Progenitor cell of endocrine pancreas (in vitro differentiated cells): ENCODE measurements at regions not wholly inside any gene's neighbourhood (a gene's known extent, or its start where the extent isn't known, plus 50 kb on each side); places are given as distances from the start of the nearest gene placed in this dataset.
"Not testable (repeated sequence)": the region's sequence is repeated elsewhere in the genome, so short reads cannot be mapped to it uniquely, and the experiment has no call there.

Experiments used
- DNase-seq: peaks from one replicate; pipeline ENCODE4 v3.0.0; 2021; ENCODE audit warnings: low spot score; ENCODE audit not compliant: unreplicated experiment
- H3K27ac Mint-ChIP-seq: 2 replicates; pipeline ENCODE4 v1.8.0; 2021; ENCODE audit warnings: mild to moderate bottlenecking, moderate library complexity, mixed read lengths
- H3K27me3 Mint-ChIP-seq: 2 replicates; pipeline ENCODE4 v1.8.0; 2021; ENCODE audit warnings: mixed read lengths
- H3K36me3 Mint-ChIP-seq: 2 replicates; pipeline ENCODE4 v1.8.0; 2022; ENCODE audit warnings: mixed read lengths; ENCODE audit not compliant: insufficient read depth
- H3K4me1 Mint-ChIP-seq: 2 replicates; pipeline ENCODE4 v1.8.0; 2021; ENCODE audit warnings: low read depth, mixed read lengths
- H3K4me3 Mint-ChIP-seq: 2 replicates; pipeline ENCODE4 v1.8.0; 2021; ENCODE audit warnings: low read depth, mild to moderate bottlenecking, moderate library complexity, mixed read lengths
- H3K9me3 Mint-ChIP-seq: 2 replicates; pipeline ENCODE4 v1.8.0; 2021; ENCODE audit warnings: low read depth, mixed read lengths
- CTCF ChIP-seq: fragments of 200-600 bp; sonication (generic); IDR thresholded peaks from one replicate; pipeline ENCODE4 v1.5.0; 2021; ENCODE audit warnings: antibody characterized with exemption, mild to moderate bottlenecking; ENCODE audit not compliant: unreplicated experiment

- H3K4me3 Mint-ChIP-seq: no peak overlapping the region
- no peak for TF ChIP-seq CTCF
- no peak overlapping the region for H3K27ac Mint-ChIP-seq
- H3K36me3 Mint-ChIP-seq: no peaks in the 10 kb centered on the region
- H3K27me3 Mint-ChIP-seq: no peaks in the 10 kb centered on the region
- peaks cover 39% of the 10 kb centered on the region for H3K4me1 Mint-ChIP-seq
- no peak for DNase-seq
- H3K9me3 Mint-ChIP-seq: peaks cover 4% of the 10 kb centered on the region
Observed at GRCh38 chr13:81244011-81244410, 903.1 kb upstream of the SPRY2 start.

GRCh38 chr13:81230386-81230785 is 889.5 kb upstream of the SPRY2 start:
- H3K36me3 Mint-ChIP-seq: no peaks in the 10 kb centered on the region
- H3K4me3 Mint-ChIP-seq: no peak overlapping the region
- no peak for DNase-seq
- no peak overlapping the region for H3K27ac Mint-ChIP-seq
- peaks cover 9% of the 10 kb centered on the region for H3K4me1 Mint-ChIP-seq
- no peak for TF ChIP-seq CTCF
- H3K27me3 Mint-ChIP-seq: no peaks in the 10 kb centered on the region
- peaks cover 4% of the 10 kb centered on the region for H3K9me3 Mint-ChIP-seq

- H3K4me1 Mint-ChIP-seq: peaks cover 16% of the 10 kb centered on the region
- not testable (repeated sequence) for H3K9me3 Mint-ChIP-seq, H3K36me3 Mint-ChIP-seq, H3K4me3 Mint-ChIP-seq, DNase-seq, H3K27me3 Mint-ChIP-seq, H3K27ac Mint-ChIP-seq
Observed at GRCh38 chr13:81226830-81227229, 885.9 kb upstream of the SPRY2 start.

- Mint-ChIP-seq H3K4me1 (peaks cover 7% of the 10 kb centered on the region), H3K27ac (no peak overlapping the region), H3K4me3 (no peak overlapping the region), H3K9me3 (peaks cover 7% of the 10 kb centered on the region), H3K36me3 (peaks cover 1% of the 10 kb centered on the region), H3K27me3 (no peaks in the 10 kb centered on the region)
- TF ChIP-seq CTCF: no peak
- DNase-seq: no peak
Observed at GRCh38 chr13:81224209-81224833, 883.4 kb upstream of the SPRY2 start.

GRCh38 chr13:81223778-81224177 is 882.9 kb upstream of the SPRY2 start:
- no peak overlapping the region for H3K4me3 Mint-ChIP-seq
- peaks cover 1% of the 10 kb centered on the region for H3K36me3 Mint-ChIP-seq
- peak overlapping the region; percentile 42 for H3K27ac Mint-ChIP-seq
- TF ChIP-seq CTCF: no peak
- H3K4me1 Mint-ChIP-seq: peaks cover 7% of the 10 kb centered on the region
- DNase-seq: no peak
- H3K27me3 Mint-ChIP-seq: no peaks in the 10 kb centered on the region
- peaks cover 7% of the 10 kb centered on the region for H3K9me3 Mint-ChIP-seq

- H3K4me3 Mint-ChIP-seq: no peak overlapping the region
- H3K4me1 Mint-ChIP-seq: peaks cover 7% of the 10 kb centered on the region
- DNase-seq: no peak
- TF ChIP-seq CTCF: no peak
- H3K9me3 Mint-ChIP-seq: peaks cover 4% of the 10 kb centered on the region
- no peaks in the 10 kb centered on the region for H3K36me3 Mint-ChIP-seq
- no peaks in the 10 kb centered on the region for H3K27me3 Mint-ChIP-seq
- no peak overlapping the region for H3K27ac Mint-ChIP-seq
Observed at GRCh38 chr13:81211713-81212112, 870.8 kb upstream of the SPRY2 start.
